ENCODE measurements at regions not wholly inside any gene's neighbourhood (a gene's known extent, or its start where the extent isn't known, plus 50 kb on each side); places are given as distances from the start of the nearest gene placed in this dataset.

- TF ChIP-seq FOXJ3 (CRISPR knock-in tag; IDR thresholded peaks at IDR 0.05; ENCODE audit: borderline replicate concordance) (no peak), JUN (CRISPR knock-in tag; IDR thresholded peaks at IDR 0.05) (no peak), AFF4 (CRISPR knock-in tag; IDR thresholded peaks at IDR 0.05; ENCODE audit: borderline replicate concordance) (no peak)
These were observed 707.1 kb upstream of the USP15 start (continued) for GRCh38 chr12:61553091-61553490.

GRCh38 chr12:61554268-61555008 is 705.8 kb upstream of the USP15 start:
- peaks cover 4% of the 10 kb centered on the region; the same call in 1 of the 2 replicates for H3K36me3 Mint-ChIP-seq
- H3K9me3 Mint-ChIP-seq, result peaks cover 14% of the 10 kb centered on the region
- no peak overlapping the region for H3K27ac Mint-ChIP-seq
- DNase-seq (ENCODE audit: low spot score) (no peak), ATAC-seq (no peak)
- ChIA-PET POLR2A (no interaction called here), CTCF (no interaction called here)
- H3K4me3 Mint-ChIP-seq, result no peak overlapping the region
- no peaks in the 10 kb centered on the region for H3K27me3 Mint-ChIP-seq (ENCODE audit: low read depth)
- no peak for TF ChIP-seq ETV6 (CRISPR knock-in tag; IDR thresholded peaks at IDR 0.05)
- no peak for TF ChIP-seq KAT7 (CRISPR knock-in tag; IDR thresholded peaks at IDR 0.05; ENCODE audit: borderline replicate concordance)
- no peak for TF ChIP-seq PRDM15 (CRISPR knock-in tag; IDR thresholded peaks at IDR 0.05)
- no peak for TF ChIP-seq MAX (CRISPR knock-in tag; IDR thresholded peaks at IDR 0.05)
- TF ChIP-seq TCF7 (CRISPR knock-in tag; IDR thresholded peaks at IDR 0.05; ENCODE audit: low read depth), result no peak
- H3K4me1 Mint-ChIP-seq, result peaks cover 8% of the 10 kb centered on the region

GRCh38 chr12:61563665-61564450 is 696.3 kb upstream of the USP15 start:
- ATAC-seq (no peak), DNase-seq (ENCODE audit: low spot score) (no peak)
- Mint-ChIP-seq H3K27ac (no peak overlapping the region), H3K9me3 (no peaks in the 10 kb centered on the region), H3K4me1 (peaks cover 48% of the 10 kb centered on the region), H3K27me3 (ENCODE audit: low read depth) (no peaks in the 10 kb centered on the region; the same call in 1 of the 2 replicates), H3K36me3 (no peaks in the 10 kb centered on the region), H3K4me3 (no peak overlapping the region)
- ChIA-PET CTCF (no interaction called here), POLR2A (no interaction called here)
- no peak for TF ChIP-seq SMAD4 (CRISPR knock-in tag; IDR thresholded peaks at IDR 0.05)
- no peak for TF ChIP-seq MXD4 (CRISPR knock-in tag; IDR thresholded peaks at IDR 0.05; ENCODE audit: borderline replicate concordance)
- TF ChIP-seq CREM (CRISPR knock-in tag; IDR thresholded peaks at IDR 0.05), result no peak
- no peak for TF ChIP-seq USF2 (CRISPR knock-in tag; IDR thresholded peaks at IDR 0.05)
- no peak for TF ChIP-seq ZNF512 (CRISPR knock-in tag; IDR thresholded peaks at IDR 0.05; ENCODE audit: borderline replicate concordance)
- TF ChIP-seq NR1H2 (CRISPR knock-in tag; IDR thresholded peaks at IDR 0.05), result no peak
- no peak for TF ChIP-seq ZNF121 (CRISPR knock-in tag; IDR thresholded peaks at IDR 0.05)
- no peak for TF ChIP-seq TEAD1 (CRISPR knock-in tag; IDR thresholded peaks at IDR 0.05)
- TF ChIP-seq NFE2L1 (CRISPR knock-in tag; IDR thresholded peaks at IDR 0.05), result no peak
- no peak for TF ChIP-seq ZNF416 (CRISPR knock-in tag; IDR thresholded peaks at IDR 0.05)
- TF ChIP-seq MAX (CRISPR knock-in tag; IDR thresholded peaks at IDR 0.05), result no peak
- TF ChIP-seq FOXP4 (CRISPR knock-in tag; IDR thresholded peaks at IDR 0.05), result no peak
